B cell (primary cell): ENCODE measurements at regions not wholly inside any gene's neighbourhood (a gene's known extent, or its start where the extent isn't known, plus 50 kb on each side); places are given as distances from the start of the nearest gene placed in this dataset.

Experiments
- ATAC-seq: fragments of 200-7000 bp; cut with Tn5 transposase; one replicate; pipeline ENCODE4 v1.10.0; 2021; ENCODE audit warnings: low read depth, mild to moderate bottlenecking, moderate number of reproducible peaks, moderate library complexity
- CTCF ChIA-PET: fragments of 350-600 bp; sonication (Branson Sonifier 250); formaldehyde crosslinking; loops from one replicate; lab custom pipeline; 2021; ENCODE audit warnings: antibody characterized with exemption, inconsistent platforms; lab: Charles Lee
- POLR2A ChIA-PET: fragments of 350-600 bp; sonication (Branson Sonifier 250); formaldehyde crosslinking; loops from one replicate; lab custom pipeline; 2021; ENCODE audit warnings: antibody characterized with exemption; lab: Charles Lee
- DNase-seq: peaks from one replicate; pipeline ENCODE4 v3.0.0; 2013
- H2AFZ ChIP-seq: 2 replicates; pipeline ENCODE4 v1.6.1; 2012; ENCODE audit warnings: mild to moderate bottlenecking, low read depth, low read length; ENCODE audit not compliant: insufficient read depth, poor library complexity, severe bottlenecking
- H3K27ac ChIP-seq, 2 donors: 1 replicate in 1 of 2; 2 replicates in 1 of 2; pipeline ENCODE4 v1.5.1; 2012 to 2013; ENCODE audit warnings: low read length in 2 of 2, mild to moderate bottlenecking in 2 of 2, moderate library complexity in 1 of 2
- H3K27me3 ChIP-seq, 4 experiments: fragments of 200-600 bp in 1 of 4; sonication (generic) in 1 of 4; replicated peaks in 1 of 4; 1 replicate in 2 of 4; 2 replicates in 2 of 4; pipeline versions ENCODE4 v1.6.1 to v1.7.0; 2013 to 2016; ENCODE audit warnings: low read length in 3 of 4, mild to moderate bottlenecking in 2 of 4, mixed read lengths in 1 of 4, moderate library complexity in 1 of 4; ENCODE audit not compliant: insufficient read depth in 4 of 4, control insufficient read depth in 3 of 4; ENCODE audit errors: control extremely low read depth in 1 of 4
- H3K36me3 ChIP-seq, 2 experiments: replicated peaks in 1 of 2; 1 replicate in 1 of 2; 2 replicates in 1 of 2; pipeline versions ENCODE4 v1.6.1 to v1.7.1; 2013; ENCODE audit warnings: low read length in 1 of 2; ENCODE audit not compliant: insufficient read depth in 2 of 2, control insufficient read depth in 1 of 2; ENCODE audit errors: control extremely low read depth in 1 of 2, extremely low read depth in 1 of 2
- H3K4me1 ChIP-seq, 2 donors: fragments of 200-600 bp in 1 of 2; sonication (generic) in 1 of 2; 1 replicate in 1 of 2; 2 replicates in 1 of 2; pipeline versions ENCODE4 v1.5.1 to v1.6.1; 2013 to 2017; ENCODE audit warnings: low read length in 2 of 2; ENCODE audit not compliant: control insufficient read depth in 2 of 2, insufficient read depth in 2 of 2
- H3K4me2 ChIP-seq: replicated peaks from 2 replicates; pipeline ENCODE3; 2012; ENCODE audit warnings: mild to moderate bottlenecking, low read depth, low read length; ENCODE audit not compliant: poor library complexity, severe bottlenecking
- H3K4me3 ChIP-seq, 5 experiments: fragments of 200-600 bp in 1 of 5; sonication (generic) in 1 of 5; 1 replicate in 3 of 5; 2 replicates in 2 of 5; pipeline versions ENCODE4 v1.5.1 to v1.7.0; 2011 to 2016; ENCODE audit warnings: low read length in 4 of 5, mild to moderate bottlenecking in 4 of 5, low read depth in 2 of 5, control low read depth in 1 of 5, moderate library complexity in 1 of 5; ENCODE audit not compliant: insufficient read depth in 1 of 5; ENCODE audit errors: control extremely low read depth in 1 of 5, extremely low read depth in 1 of 5
- H3K79me2 ChIP-seq: fragments of 200-600 bp; sonication (generic); one replicate; pipeline ENCODE4 v1.6.0; 2016; ENCODE audit warnings: low read length; ENCODE audit not compliant: control insufficient read depth, insufficient read depth
- H3K9ac ChIP-seq: fragments of 200-600 bp; sonication (generic); 2 replicates; pipeline ENCODE4 v1.6.1; 2017; ENCODE audit warnings: mild to moderate bottlenecking, low read length, moderate library complexity
- H3K9me3 ChIP-seq, 3 donors: one replicate each; pipeline versions ENCODE4 v1.6.1 to v1.7.1; 2013; ENCODE audit warnings: low read length in 2 of 3; ENCODE audit not compliant: control insufficient read depth in 2 of 3, insufficient read depth in 1 of 3; ENCODE audit errors: control extremely low read depth in 1 of 3
- H4K20me1 ChIP-seq: 2 replicates; pipeline ENCODE4 v1.6.0; 2012; ENCODE audit warnings: mild to moderate bottlenecking, low read length; ENCODE audit not compliant: insufficient read depth, control insufficient read depth, poor library complexity, severe bottlenecking
- H3K27ac Mint-ChIP-seq: one replicate; pipeline ENCODE4 v1.8.0; 2021; ENCODE audit warnings: mixed read lengths
- H3K27me3 Mint-ChIP-seq: one replicate; pipeline ENCODE4 v1.8.0; 2021; ENCODE audit warnings: mixed read lengths
- H3K4me1 Mint-ChIP-seq: one replicate; pipeline ENCODE4 v1.8.0; 2021; ENCODE audit warnings: mixed read lengths
- H3K4me3 Mint-ChIP-seq: one replicate; pipeline ENCODE4 v1.8.0; 2021; ENCODE audit warnings: mixed read lengths
- H3K9me3 Mint-ChIP-seq: one replicate; pipeline ENCODE4 v1.8.0; 2022; ENCODE audit warnings: mixed read lengths; ENCODE audit not compliant: insufficient read depth
- CTCF ChIP-seq: fragments of 200-600 bp; IDR thresholded peaks from one replicate; pipeline ENCODE4 v1.8.0; 2022; ENCODE audit warnings: antibody characterized with exemption, mild to moderate bottlenecking
- EZH2 ChIP-seq: IDR thresholded peaks from 2 replicates; pipeline ENCODE4 v1.6.1; 2012; ENCODE audit warnings: borderline replicate concordance, low read depth, mild to moderate bottlenecking, moderate library complexity, low read length; ENCODE audit not compliant: insufficient read depth, poor library complexity, severe bottlenecking
- WGBS: methylation state at CpG from one replicate; pipeline ENCODE4 v1.1.5; 2013; ENCODE audit warnings: missing lambda C conversion rate; ENCODE audit not compliant: insufficient coverage; 5-methylcytosine and 5-hydroxymethylcytosine counted together
- intact Hi-C: fragments of 100-400 bp; cut with micrococcal nuclease; formaldehyde crosslinking; loops from one replicate; pipeline ENCODE4 v1.10.0; 2022

GRCh38 chr4:55758570-55758969, 61.0 kb upstream of the EXOC1L start:
- ChIA-PET POLR2A (no interaction called here), CTCF (no interaction called here)
- intact Hi-C loops = no loop called here
- ATAC-seq (no peak), DNase-seq (no peak)
- no peak overlapping the region for H3K27ac ChIP-seq
- no peak overlapping the region for H2AFZ ChIP-seq
- TF ChIP-seq CTCF (no peak), EZH2 (no peak)
- H3K4me2 ChIP-seq = no peak overlapping the region
- H3K4me1 ChIP-seq = no peaks in the 10 kb centered on the region
- WGBS = 89% methylated on average over 2 of the region's 4 CpGs
- Mint-ChIP-seq H3K9me3 (no peaks in the 10 kb centered on the region), H3K4me3 (no peak overlapping the region), H3K27me3 (no peaks in the 10 kb centered on the region), H3K4me1 (no peaks in the 10 kb centered on the region), H3K27ac (no peak overlapping the region)
- H3K36me3 ChIP-seq = no peaks in the 10 kb centered on the region
- H3K79me2 ChIP-seq = no peaks in the 10 kb centered on the region
- no peaks in the 10 kb centered on the region for H3K9me3 ChIP-seq
- no peak overlapping the region for H3K4me3 ChIP-seq
- peaks cover 0 to 2% (median 0%) of the 10 kb centered on the region in 4 experiments for H3K27me3 ChIP-seq
- no peaks in the 10 kb centered on the region for H4K20me1 ChIP-seq
- no peak overlapping the region for H3K9ac ChIP-seq

DNA sequence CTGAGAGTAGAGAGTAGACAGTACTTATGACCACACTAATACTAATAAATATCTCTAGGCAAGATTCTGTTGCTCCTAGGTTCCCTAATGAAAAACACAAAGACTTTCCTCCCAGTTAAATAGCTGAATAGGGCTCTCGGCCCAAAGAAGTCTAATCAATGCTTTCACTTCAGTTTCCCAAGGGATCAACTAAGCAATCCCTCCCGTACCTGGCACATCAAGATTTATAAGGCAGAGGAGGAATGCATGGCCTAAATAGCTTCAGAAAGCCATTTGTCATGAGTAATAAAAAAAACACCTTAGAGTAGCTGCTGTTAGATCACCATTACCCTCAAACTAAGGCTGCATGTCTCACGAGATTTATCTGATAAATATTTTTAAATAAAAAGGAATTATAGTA, 56.8 kb upstream of the EXOC1L start:
- no CpG with 5 or more reads among the region's 3 CpGs for WGBS

More for the DNA sequence above, 56.8 kb upstream of the EXOC1L start:
- no peaks in the 10 kb centered on the region for H3K4me1 ChIP-seq
- H4K20me1 ChIP-seq = no peaks in the 10 kb centered on the region
- no peaks in the 10 kb centered on the region for H3K9me3 ChIP-seq
- no peaks in the 10 kb centered on the region for H3K36me3 ChIP-seq
- H2AFZ ChIP-seq = no peak overlapping the region
- Mint-ChIP-seq H3K27me3 (peaks cover 19% of the 10 kb centered on the region), H3K4me3 (no peak overlapping the region), H3K27ac (no peak overlapping the region), H3K9me3 (no peaks in the 10 kb centered on the region), H3K4me1 (no peaks in the 10 kb centered on the region)
- H3K27me3 ChIP-seq = no peaks in the 10 kb centered on the region
- ChIA-PET CTCF (no interaction called here), POLR2A (no interaction called here)
- H3K27ac ChIP-seq = no peak overlapping the region
- DNase-seq (no peak), ATAC-seq (no peak)
- no peaks in the 10 kb centered on the region for H3K79me2 ChIP-seq
- no peak for TF ChIP-seq CTCF
- TF ChIP-seq EZH2 = no peak
- no peak overlapping the region for H3K4me2 ChIP-seq
- H3K9ac ChIP-seq = no peak overlapping the region
- intact Hi-C loops = no loop called here
- no peak overlapping the region for H3K4me3 ChIP-seq
